ENCODE measurements at regions not wholly inside any gene's neighbourhood (a gene's known extent, or its start where the extent isn't known, plus 50 kb on each side); places are given as distances from the start of the nearest gene placed in this dataset.
A peak's percentile ranks its signal among the peaks of the same experiment; 100 is the strongest.

GRCh38 chr12:31227401-31227981 is 98.5 kb downstream of the SINHCAF start:
- DNase-seq (ENCODE audit: insufficient read length, low spot score) (peak; percentile 68), FAIRE-seq (peak; percentile 6)
- no peak for TF ChIP-seq CTCF (IDR thresholded peaks at IDR 0.05; ENCODE audit: insufficient read depth, missing control alignments)

GRCh38 chr12:31228811-31229792 is 96.8 kb downstream of the SINHCAF start:
- FAIRE-seq (no peak), DNase-seq (ENCODE audit: insufficient read length, low spot score) (no peak)
- no peak for TF ChIP-seq CTCF (IDR thresholded peaks at IDR 0.05; ENCODE audit: insufficient read depth, missing control alignments)

- DNase-seq (ENCODE audit: insufficient read length, low spot score) (no peak), FAIRE-seq (no peak)
- TF ChIP-seq CTCF (IDR thresholded peaks at IDR 0.05; ENCODE audit: insufficient read depth, missing control alignments) = no peak
Observed at GRCh38 chr12:31230004-31230403, 95.9 kb downstream of the SINHCAF start.

Measured in D721Med (cell line).